Mammary epithelial cell (primary cell): ENCODE measurements at regions not wholly inside any gene's neighbourhood (a gene's known extent, or its start where the extent isn't known, plus 50 kb on each side); places are given as distances from the start of the nearest gene placed in this dataset.

Source experiments
- CTCF ChIP-seq, 2 donors: IDR thresholded peaks in 1 of 2; conservative IDR thresholded peaks in 1 of 2; 2 replicates each; pipeline ENCODE4 v1.5.1; 2011 to 2012; ENCODE audit warnings: inconsistent platforms in 2 of 2, low read length in 2 of 2, mild to moderate bottlenecking in 2 of 2, control low read depth in 1 of 2, low read depth in 1 of 2; ENCODE audit not compliant: insufficient read depth in 1 of 2; ENCODE audit errors: extremely low read depth in 1 of 2
- EZH2 ChIP-seq: IDR thresholded peaks from 2 replicates; pipeline ENCODE4 v1.6.1; 2012; ENCODE audit warnings: low read length, inconsistent platforms, borderline replicate concordance

- TF ChIP-seq CTCF (conservative IDR thresholded peaks at IDR 0.05 in 1 of 2, IDR thresholded peaks at IDR 0.05 in 1 of 2; ENCODE audit: extremely low read depth in 1 of 2, insufficient read depth in 1 of 2, low read depth in 1 of 2, low read length in 2 of 2) (no peak), EZH2 (no peak)
These were observed 643.8 kb downstream of the HDGFL1 start for GRCh38 chr6:23213193-23213592.
